EH (cell line): ENCODE measurements at regions not wholly inside any gene's neighbourhood (a gene's known extent, or its start where the extent isn't known, plus 50 kb on each side); places are given as distances from the start of the nearest gene placed in this dataset.
"Not testable (repeated sequence)": the region's sequence is repeated elsewhere in the genome, so short reads cannot be mapped to it uniquely, and the experiment has no call there.

Experiments used
- DNase-seq: peaks from one replicate; pipeline ENCODE4 v3.0.0-alpha.2; 2015; ENCODE audit warnings: low read depth

DNA sequence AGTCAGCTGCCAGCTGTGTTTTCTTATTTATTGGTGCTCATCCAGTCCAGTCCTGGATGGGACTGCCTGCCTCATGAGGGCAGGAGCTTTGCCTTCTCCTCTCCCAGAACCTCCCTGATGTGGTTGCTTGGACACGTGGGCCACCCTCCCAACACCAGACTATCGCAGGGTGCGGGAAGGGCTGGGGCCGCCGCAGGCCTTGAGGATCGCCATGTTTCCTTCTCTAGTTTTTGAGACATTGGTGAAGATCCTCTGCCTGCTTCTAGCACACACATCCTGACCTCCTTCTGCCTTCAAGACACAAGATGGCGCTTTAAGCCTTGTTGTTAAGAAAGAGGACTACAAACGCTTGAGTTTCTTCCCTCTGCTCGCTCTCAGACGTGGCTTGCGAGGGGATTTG is 2937.0 kb downstream of the RPIA start:
- not testable (repeated sequence) for DNase-seq

- DNase-seq, result peak; percentile 0
Observed at GRCh38 chr2:91657193-91657592, 2965.7 kb downstream of the RPIA start.

GRCh38 chr2:91658336-91658735 is 2966.9 kb downstream of the RPIA start:
- not testable (repeated sequence) for DNase-seq

GRCh38 chr2:91659189-91659916 is 2967.9 kb downstream of the RPIA start:
- DNase-seq, result not testable (repeated sequence)

- DNase-seq, result peak; percentile 14
Observed at GRCh38 chr2:91659917-91660275, 2968.4 kb downstream of the RPIA start.

GRCh38 chr2:91667341-91667740 is 2975.9 kb downstream of the RPIA start:
- DNase-seq, result peak; percentile 41

- DNase-seq, result not testable (repeated sequence)
Observed at GRCh38 chr2:91685541-91685940, 2994.1 kb downstream of the RPIA start.

GRCh38 chr2:91686046-91686445 is 2994.6 kb downstream of the RPIA start:
- DNase-seq, result not testable (repeated sequence)
